Ascending aorta (tissue), 2 donors: ENCODE measurements at regions not wholly inside any gene's neighbourhood (a gene's known extent, or its start where the extent isn't known, plus 50 kb on each side); places are given as distances from the start of the nearest gene placed in this dataset.

ENCODE experiments used
- DNase-seq, 2 donors: peaks; one replicate each; pipeline ENCODE4 v3.0.0-alpha.2; 2019; ENCODE audit warnings: low spot score in 2 of 2
- H3K27ac ChIP-seq, 2 donors: fragments of 200-600 bp; sonication (generic); one replicate each; pipeline ENCODE4 v1.5.1; 2016 to 2017; ENCODE audit warnings: mild to moderate bottlenecking in 1 of 2
- H3K27me3 ChIP-seq: fragments of 200-600 bp; sonication (generic); one replicate; pipeline ENCODE4 v1.5.1; 2017
- H3K36me3 ChIP-seq, 2 donors: fragments of 200-600 bp; sonication (generic); one replicate each; pipeline ENCODE4 v1.5.1; 2016
- H3K4me1 ChIP-seq, 2 donors: fragments of 200-600 bp; sonication (generic); one replicate each; pipeline ENCODE4 v1.5.1; 2016 to 2017; ENCODE audit warnings: mild to moderate bottlenecking in 1 of 2
- H3K4me3 ChIP-seq, 2 donors: fragments of 200-600 bp; sonication (generic); one replicate each; pipeline ENCODE4 v1.5.1; 2016 to 2017; ENCODE audit warnings: mild to moderate bottlenecking in 1 of 2
- H3K9me3 ChIP-seq, 2 donors: fragments of 200-600 bp; sonication (generic); one replicate each; pipeline ENCODE4 v1.5.1; 2016
- intact Hi-C: fragments of 100-400 bp; cut with DNase I; formaldehyde crosslinking; loops from one replicate; pipeline ENCODE4 v1.15.1; 2023
- TF ChIP-seq, protein P1 (sequence below), 3 experiments: fragments of 200-600 bp in 2 of 3; fragments of 450-650 bp in 1 of 3; sonication (generic) in 2 of 3; IDR thresholded peaks; one replicate each; pipeline ENCODE4 v1.5.1; 2016 to 2019; ENCODE audit warnings: antibody characterized with exemption in 3 of 3, mild to moderate bottlenecking in 1 of 3, moderate library complexity in 1 of 3

DNA sequence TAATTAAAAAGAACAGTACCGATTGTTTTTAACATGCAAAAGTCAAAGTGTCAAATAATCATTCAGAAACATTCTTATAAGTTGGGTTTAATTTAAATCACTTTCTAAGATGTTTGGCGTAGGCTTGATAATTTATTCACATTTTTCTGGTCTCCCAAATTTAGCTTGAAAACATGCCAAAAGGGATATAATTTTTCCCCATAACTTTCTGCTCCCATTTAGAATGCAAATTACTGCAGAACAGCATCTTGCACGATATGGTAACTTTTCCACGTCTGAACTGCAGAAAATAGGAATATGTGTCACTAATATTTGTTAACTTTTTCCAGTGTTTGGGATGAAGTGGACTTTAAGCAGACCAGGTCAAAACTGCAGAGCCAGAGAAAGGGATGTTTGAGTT is 1592.4 kb upstream of the SEL1L start:
- intact Hi-C loops: no loop called here
- TF ChIP-seq, protein P1, sequence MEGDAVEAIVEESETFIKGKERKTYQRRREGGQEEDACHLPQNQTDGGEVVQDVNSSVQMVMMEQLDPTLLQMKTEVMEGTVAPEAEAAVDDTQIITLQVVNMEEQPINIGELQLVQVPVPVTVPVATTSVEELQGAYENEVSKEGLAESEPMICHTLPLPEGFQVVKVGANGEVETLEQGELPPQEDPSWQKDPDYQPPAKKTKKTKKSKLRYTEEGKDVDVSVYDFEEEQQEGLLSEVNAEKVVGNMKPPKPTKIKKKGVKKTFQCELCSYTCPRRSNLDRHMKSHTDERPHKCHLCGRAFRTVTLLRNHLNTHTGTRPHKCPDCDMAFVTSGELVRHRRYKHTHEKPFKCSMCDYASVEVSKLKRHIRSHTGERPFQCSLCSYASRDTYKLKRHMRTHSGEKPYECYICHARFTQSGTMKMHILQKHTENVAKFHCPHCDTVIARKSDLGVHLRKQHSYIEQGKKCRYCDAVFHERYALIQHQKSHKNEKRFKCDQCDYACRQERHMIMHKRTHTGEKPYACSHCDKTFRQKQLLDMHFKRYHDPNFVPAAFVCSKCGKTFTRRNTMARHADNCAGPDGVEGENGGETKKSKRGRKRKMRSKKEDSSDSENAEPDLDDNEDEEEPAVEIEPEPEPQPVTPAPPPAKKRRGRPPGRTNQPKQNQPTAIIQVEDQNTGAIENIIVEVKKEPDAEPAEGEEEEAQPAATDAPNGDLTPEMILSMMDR (IDR thresholded peaks at IDR 0.05): no peak

DNA sequence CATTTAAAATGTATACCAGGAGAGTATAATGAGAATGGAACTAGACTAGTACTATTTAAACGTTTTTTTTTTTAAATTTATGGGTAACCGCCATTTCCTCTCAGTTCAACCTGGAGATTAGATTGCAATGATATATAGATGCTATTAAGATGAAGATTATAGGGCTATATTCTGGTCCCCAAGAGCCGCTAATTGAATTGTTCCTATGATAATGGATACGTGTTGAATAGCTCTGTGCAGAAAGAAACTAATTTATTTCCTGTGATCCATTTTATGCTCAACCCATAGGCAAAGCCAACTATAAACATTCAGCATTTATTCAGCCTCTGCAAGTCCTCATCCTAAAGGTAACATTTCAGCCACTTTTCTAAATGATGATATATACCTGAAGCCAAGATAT is 1595.1 kb upstream of the SEL1L start:
- H3K9me3 ChIP-seq: no peaks in the 10 kb centered on the region
- H3K36me3 ChIP-seq: no peaks in the 10 kb centered on the region
- H3K27ac ChIP-seq: no peak overlapping the region
- no peaks in the 10 kb centered on the region for H3K27me3 ChIP-seq
- no peaks in the 10 kb centered on the region for H3K4me1 ChIP-seq
- intact Hi-C loops: no loop called here
- H3K4me3 ChIP-seq: no peak overlapping the region
- no peak for DNase-seq
- TF ChIP-seq, protein P1 (IDR thresholded peaks at IDR 0.05): no peak

More for the DNA sequence above, 1592.4 kb upstream of the SEL1L start:
- no peaks in the 10 kb centered on the region for H3K27me3 ChIP-seq
- H3K9me3 ChIP-seq: no peaks in the 10 kb centered on the region
- H3K4me3 ChIP-seq: no peak overlapping the region
- DNase-seq: no peak
- H3K4me1 ChIP-seq: no peaks in the 10 kb centered on the region
- no peaks in the 10 kb centered on the region for H3K36me3 ChIP-seq
- no peak overlapping the region for H3K27ac ChIP-seq

DNA sequence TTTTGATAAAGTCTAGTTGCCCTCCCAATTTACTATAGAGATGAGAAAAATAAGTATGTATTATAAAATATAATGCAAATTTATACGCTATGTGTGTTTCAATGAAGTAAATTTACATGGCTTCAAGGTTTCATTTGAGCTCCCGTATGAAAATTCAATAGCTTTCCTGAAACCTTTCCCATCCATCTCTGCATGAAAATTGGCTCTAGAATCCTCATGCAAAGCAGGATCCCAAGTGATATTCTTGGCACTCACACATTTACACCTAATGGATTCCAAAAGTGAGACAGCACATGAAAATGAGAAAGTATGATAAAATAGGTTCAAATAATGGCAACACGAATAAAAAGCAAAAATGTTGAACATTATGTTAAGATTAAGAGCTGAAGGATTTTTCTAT is 1595.8 kb upstream of the SEL1L start:
- Histone ChIP-seq H3K4me3 (no peak overlapping the region), H3K27ac (no peak overlapping the region), H3K9me3 (no peaks in the 10 kb centered on the region), H3K36me3 (no peaks in the 10 kb centered on the region), H3K4me1 (no peaks in the 10 kb centered on the region), H3K27me3 (no peaks in the 10 kb centered on the region)
- DNase-seq: no peak
- intact Hi-C loops: no loop called here
- TF ChIP-seq, protein P1 (IDR thresholded peaks at IDR 0.05): no peak

DNA sequence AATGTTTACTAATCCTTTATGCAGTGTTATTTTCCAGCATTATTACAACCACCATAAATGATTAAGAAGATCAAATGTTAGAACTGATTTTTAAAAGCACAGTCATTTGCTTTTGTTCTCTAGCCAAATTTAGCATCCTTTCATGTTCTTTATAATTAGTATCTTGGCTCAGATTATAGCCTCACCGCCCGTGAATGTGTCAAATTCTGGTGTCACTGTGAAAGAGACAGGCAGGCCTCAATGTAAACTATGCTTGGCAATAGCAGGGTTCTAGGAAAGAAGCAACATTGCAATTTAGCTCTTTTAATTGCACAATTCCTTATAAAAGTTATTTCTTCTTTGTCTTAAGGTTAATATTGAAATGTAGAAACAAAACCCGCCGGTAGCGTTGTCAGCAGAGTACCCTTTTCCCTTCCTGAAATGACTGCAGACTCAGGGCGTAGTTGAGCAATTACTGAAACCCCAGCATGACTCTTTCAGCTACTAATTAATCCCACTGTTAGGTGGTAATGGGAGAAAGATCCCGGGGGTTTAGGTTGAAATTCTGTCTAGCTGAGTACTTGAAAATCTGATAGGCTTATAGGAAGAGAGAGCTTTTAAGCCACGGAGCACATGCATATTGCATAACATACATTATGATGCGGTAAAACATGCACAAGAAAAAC is 1600.5 kb upstream of the SEL1L start:
- TF ChIP-seq, protein P1 (IDR thresholded peaks at IDR 0.05): no peak
- intact Hi-C loops: no loop called here
- no peaks in the 10 kb centered on the region for H3K9me3 ChIP-seq
- no peak overlapping the region for H3K4me3 ChIP-seq
- no peak for DNase-seq
- H3K4me1 ChIP-seq: no peaks in the 10 kb centered on the region
- H3K27ac ChIP-seq: no peak overlapping the region
- no peaks in the 10 kb centered on the region for H3K27me3 ChIP-seq
- H3K36me3 ChIP-seq: no peaks in the 10 kb centered on the region

DNA sequence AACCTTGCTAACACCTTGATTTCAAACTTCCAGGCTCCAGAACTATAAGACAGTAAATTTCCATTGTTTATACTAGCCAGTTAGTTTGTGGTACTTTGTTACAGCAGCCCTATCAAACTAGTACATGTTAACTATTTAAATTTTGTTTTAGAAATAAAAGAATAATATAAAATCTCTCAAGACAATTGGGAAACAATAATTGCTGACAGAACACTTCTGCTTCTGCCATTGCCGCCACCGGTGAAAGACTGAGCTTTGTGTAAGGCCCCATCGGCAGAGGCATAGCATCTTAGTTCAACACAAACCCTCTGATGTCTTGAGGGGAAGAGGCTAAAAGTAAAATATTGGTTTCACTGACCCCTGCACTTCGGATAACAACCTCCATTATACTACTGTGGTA is 1607.1 kb upstream of the SEL1L start:
- Histone ChIP-seq H3K4me3 (no peak overlapping the region), H3K27ac (no peak overlapping the region), H3K4me1 (no peaks in the 10 kb centered on the region), H3K9me3 (no peaks in the 10 kb centered on the region), H3K36me3 (no peaks in the 10 kb centered on the region), H3K27me3 (no peaks in the 10 kb centered on the region)
- DNase-seq: no peak
- intact Hi-C loops: no loop called here
- TF ChIP-seq, protein P1 (IDR thresholded peaks at IDR 0.05): no peak

DNA sequence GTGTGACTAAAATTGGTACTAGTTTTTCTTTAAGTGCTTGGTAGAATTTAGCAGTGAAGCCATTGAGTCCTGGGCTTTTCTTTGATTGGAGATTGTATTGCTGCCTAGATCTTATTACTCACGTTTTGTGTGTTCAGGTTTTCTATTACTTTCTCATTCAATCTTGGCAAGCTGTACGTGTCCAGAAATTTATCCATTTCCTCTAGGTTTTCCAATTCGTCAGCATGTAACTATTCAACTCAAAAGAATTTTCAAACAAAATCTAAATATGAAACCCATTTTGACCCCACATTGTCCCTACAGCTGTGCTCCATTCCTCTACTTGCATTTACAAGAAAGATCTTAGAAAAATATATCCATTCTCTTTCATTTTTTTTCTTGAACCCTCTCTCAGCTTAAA is 1613.4 kb upstream of the SEL1L start:
- H3K27me3 ChIP-seq: no peaks in the 10 kb centered on the region
- TF ChIP-seq, protein P1 (IDR thresholded peaks at IDR 0.05): no peak
- no peak overlapping the region for H3K4me3 ChIP-seq
- no peak overlapping the region for H3K27ac ChIP-seq
- DNase-seq: no peak
- H3K36me3 ChIP-seq: no peaks in the 10 kb centered on the region
- H3K4me1 ChIP-seq: no peaks in the 10 kb centered on the region
- intact Hi-C loops: no loop called here
- H3K9me3 ChIP-seq: no peaks in the 10 kb centered on the region
